Stromal cell of bone marrow (primary cell): ENCODE measurements at regions not wholly inside any gene's neighbourhood (a gene's known extent, or its start where the extent isn't known, plus 50 kb on each side); places are given as distances from the start of the nearest gene placed in this dataset.
"Not testable (repeated sequence)": the region's sequence is repeated elsewhere in the genome, so short reads cannot be mapped to it uniquely, and the experiment has no call there.

Experiments used
- DNase-seq: peaks from one replicate; pipeline ENCODE4 v3.0.0-alpha.2; 2012; ENCODE audit warnings: low read depth

GRCh38 chr13:111005364-111005763, 90.5 kb upstream of the ANKRD10 start:
- DNase-seq, result no peak

- no peak for DNase-seq
These were observed 89.6 kb upstream of the ANKRD10 start for GRCh38 chr13:111004444-111004843.

DNA sequence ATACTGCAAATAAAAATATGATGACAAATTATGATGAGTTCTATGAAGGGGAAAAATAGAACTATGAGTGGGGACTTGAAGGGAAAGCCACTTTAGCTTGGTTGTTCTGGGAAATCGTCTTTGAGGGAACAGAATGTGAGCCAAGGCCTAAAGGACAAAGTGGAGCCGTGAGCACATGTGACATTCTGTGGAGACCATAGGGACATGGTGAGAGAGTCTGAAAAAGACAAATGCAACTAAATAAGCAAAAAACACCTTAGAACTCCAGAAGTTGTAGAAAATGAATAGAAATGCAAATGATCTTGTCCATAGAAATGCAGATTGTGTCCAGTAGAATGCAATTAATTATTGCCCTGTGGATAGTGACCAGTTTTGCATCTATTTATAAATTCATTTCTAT, 86.8 kb upstream of the ANKRD10 start:
- no peak for DNase-seq

DNA sequence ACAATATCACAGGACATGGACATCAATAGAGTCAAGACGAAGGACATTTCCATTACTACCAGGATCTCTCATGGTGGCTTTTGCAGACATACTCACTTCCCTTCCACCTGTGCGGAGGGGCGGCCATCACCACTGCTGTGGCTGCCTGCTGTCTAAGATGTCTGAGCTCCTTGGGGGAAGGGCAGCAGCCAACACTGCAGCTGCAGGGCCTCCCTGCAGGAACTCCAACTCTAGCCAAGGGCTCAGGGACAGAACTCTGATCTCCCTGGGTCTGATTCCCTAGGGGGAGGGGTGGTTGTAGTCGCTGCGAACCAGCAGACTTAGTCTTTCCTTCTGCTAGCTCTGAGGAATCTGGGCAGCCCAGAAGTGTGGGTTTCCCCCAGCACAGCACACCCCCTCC, 78.9 kb upstream of the ANKRD10 start:
- DNase-seq, result no peak

- DNase-seq, result no peak
These were observed 77.2 kb upstream of the ANKRD10 start for GRCh38 chr13:110991991-110992508.

- DNase-seq, result no peak
These were observed 74.5 kb upstream of the ANKRD10 start for GRCh38 chr13:110989331-110989730.

DNA sequence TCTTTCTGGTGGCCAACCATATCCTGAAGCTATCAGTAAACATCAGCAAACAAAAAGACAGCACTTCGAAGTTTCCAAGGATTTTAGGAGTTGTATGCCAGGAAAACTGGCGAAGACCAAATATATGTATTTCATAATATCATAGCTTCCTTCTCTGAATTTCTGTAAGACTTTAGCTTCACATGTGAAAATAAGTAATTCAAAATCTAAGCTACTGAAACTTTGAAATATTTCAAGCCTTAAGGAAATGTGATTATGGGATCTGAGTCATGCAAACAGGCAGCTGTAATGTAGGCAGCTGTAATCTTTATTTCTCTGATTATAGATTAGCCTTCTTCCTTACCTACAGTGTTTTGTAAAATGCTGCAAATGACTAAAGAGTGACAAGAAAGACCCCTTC, 70.7 kb upstream of the ANKRD10 start:
- DNase-seq, result no peak

GRCh38 chr13:110984798-110985197, 69.9 kb upstream of the ANKRD10 start:
- DNase-seq, result no peak

DNA sequence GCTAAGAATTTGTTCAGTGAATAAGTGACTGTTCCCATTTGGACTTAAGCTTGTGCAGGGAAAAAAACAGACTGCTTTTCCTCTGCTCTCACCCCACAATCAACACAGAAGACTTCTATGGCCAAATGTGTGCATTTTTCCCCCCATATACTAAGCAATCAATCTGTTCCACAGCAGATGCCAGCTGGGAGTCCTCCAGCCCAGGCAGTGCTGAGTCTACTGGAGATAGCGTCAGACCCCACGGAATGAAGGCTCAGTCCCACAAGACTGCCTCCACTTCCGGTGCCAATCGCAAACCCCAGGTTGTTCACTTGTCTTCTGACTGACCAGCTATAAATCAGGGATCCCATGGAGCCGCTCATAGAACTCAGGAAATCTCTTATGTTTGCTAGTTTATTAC, 69.5 kb upstream of the ANKRD10 start:
- DNase-seq, result no peak

- DNase-seq, result no peak
These were observed 68.4 kb upstream of the ANKRD10 start for GRCh38 chr13:110983241-110983640.

GRCh38 chr13:110981379-110981778, 66.5 kb upstream of the ANKRD10 start:
- DNase-seq, result no peak

DNA sequence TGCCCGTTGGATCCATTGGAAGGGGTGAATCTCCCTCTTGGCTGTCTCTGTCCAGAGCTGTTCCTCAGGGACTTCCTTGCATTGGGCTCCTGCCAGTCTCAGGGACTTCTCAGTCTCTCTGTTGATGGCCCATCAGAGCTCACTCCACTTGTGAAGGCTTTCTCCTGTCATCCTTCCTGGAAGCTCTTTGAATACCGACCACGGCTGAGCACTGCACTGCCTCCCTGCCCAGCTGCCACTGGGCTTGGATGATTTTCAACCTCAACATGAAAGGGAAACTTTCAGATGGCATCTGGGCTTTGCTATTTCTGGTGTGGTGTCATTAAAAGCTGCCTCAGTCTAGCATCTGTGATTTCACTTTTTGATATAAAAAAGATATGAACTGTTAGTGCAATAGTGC, 66.1 kb upstream of the ANKRD10 start:
- no peak for DNase-seq

DNA sequence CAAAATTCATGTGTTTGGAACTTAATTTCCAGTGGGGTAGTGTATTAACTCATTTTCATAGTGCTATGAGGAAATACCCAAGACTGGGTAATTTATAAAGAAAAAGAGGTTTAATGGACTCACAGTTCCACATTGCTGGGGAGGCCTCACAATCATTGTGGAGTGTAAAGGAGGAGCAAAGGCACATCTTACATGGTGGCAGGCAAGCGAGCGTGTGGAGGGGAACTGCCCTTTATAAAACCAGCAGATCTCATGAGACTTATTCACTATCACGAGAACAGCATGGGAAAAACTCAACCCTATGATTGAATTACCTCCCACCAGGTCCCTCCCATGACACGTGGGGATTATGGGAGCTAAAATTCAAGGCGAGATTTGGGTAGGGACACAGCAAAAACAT, 64.3 kb upstream of the ANKRD10 start:
- not testable (repeated sequence) for DNase-seq

DNA sequence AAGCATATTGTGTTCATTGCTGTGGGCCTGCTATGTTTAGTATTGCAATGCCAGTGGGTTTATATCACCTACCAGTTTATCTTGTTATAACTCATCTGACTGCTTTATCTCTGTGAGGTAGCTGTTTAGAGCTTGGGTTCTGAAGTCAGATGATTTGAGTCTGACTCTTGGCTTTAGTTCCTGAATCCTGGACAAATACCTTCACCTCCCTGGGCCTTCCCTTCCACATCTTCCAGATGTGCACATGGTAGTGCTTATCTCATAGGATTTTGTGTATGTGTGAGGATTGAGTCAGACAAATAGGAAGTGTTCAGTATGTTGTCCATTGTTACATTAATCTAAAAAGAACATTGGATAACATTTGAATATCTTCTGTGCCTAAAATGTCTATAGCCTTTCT, 63.5 kb upstream of the ANKRD10 start:
- no peak for DNase-seq

GRCh38 chr13:110976785-110977184, 61.9 kb upstream of the ANKRD10 start:
- no peak for DNase-seq

- DNase-seq, result no peak
These were observed 58.3 kb upstream of the ANKRD10 start for GRCh38 chr13:110973007-110973700.

- DNase-seq, result no peak
These were observed 56.6 kb upstream of the ANKRD10 start for GRCh38 chr13:110971486-110971885.

DNA sequence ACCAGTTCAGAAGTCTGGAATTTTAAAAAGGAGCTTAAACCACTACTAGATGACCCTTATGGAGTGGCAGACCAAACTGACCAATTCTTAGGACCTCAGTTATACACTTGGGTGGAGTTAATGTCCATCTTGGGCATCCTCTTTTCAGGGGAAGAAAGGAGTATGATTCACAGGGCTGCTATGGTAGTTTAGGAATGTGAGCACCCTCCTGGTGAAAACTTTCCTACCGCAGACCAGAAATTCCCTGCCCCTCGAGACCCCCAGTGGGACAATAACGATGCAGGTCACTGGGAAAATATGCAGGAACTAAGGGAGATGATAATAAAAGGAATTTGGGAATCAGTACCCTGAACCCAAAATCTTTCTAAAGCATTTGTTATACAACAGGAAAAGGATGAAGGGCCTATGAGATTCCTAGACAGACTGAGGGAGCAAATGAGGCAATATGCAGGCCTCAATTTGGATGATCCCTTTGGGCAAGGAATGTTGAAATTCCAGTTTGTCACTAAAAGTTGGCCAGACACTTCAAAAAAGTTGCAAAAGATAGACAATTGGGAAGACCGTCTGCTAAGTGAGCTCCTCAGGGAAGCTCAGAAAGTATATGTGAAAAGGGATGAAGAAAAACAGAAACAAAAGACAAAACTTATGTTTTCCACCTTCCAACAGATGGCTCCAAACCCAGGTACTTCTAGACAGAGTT, 52.4 kb upstream of the ANKRD10 start:
- not testable (repeated sequence) for DNase-seq

DNA sequence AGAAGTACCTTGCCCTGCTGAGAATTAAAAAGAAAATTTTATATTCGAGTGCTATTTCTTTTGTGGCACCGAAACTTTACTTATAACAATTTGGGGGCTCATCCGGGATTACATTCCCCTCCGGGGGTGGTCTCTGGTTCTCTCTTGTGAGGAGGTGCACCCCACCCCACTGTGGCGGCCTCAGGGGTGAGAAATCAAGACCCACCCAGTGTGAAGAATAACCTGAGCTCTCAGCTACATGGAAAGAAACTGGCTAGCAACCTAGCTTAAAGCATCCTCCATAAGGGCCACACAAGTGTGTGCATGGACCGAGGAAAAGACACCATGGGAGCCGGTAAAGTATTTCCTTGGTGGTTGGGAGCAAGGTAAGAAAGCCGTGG, 50.9 kb upstream of the ANKRD10 start:
- DNase-seq, result no peak

GRCh38 chr13:110965038-110965754, 50.3 kb upstream of the ANKRD10 start:
- DNase-seq, result peak; percentile 61
